Neural cell (in vitro differentiated cells): ENCODE measurements at regions not wholly inside any gene's neighbourhood (a gene's known extent, or its start where the extent isn't known, plus 50 kb on each side); places are given as distances from the start of the nearest gene placed in this dataset.

Source experiments
- H2AFZ ChIP-seq: fragments of 200-600, 300-800 bp; sonication (generic), shearing (Covaris generic); 2 replicates; pipeline ENCODE4 v1.6.0; 2014; ENCODE audit warnings: low read depth, mild to moderate bottlenecking, antibody characterized with exemption, low read length, moderate library complexity
- H3F3A ChIP-seq: fragments of 200-600 bp; shearing (Covaris generic); 2 replicates; pipeline ENCODE4 v1.6.1; 2016; ENCODE audit warnings: mild to moderate bottlenecking, moderate library complexity, mixed read lengths, antibody characterized with exemption, low read length; ENCODE audit not compliant: insufficient read depth, poor library complexity, severe bottlenecking
- H3K27ac ChIP-seq: fragments of 200-600, 300-800 bp; sonication (generic), shearing (Covaris generic); 2 replicates; pipeline ENCODE4 v1.5.1; 2014; ENCODE audit warnings: mild to moderate bottlenecking, low read length, moderate library complexity
- H3K27me3 ChIP-seq: fragments of 300-800, 200-600 bp; sonication (generic), shearing (Covaris generic); 2 replicates; pipeline ENCODE4 v1.6.0; 2014; ENCODE audit warnings: mild to moderate bottlenecking, low read depth, low read length, moderate library complexity; ENCODE audit not compliant: insufficient read depth
- H3K36me3 ChIP-seq: fragments of 300-800, 200-600 bp; sonication (generic), shearing (Covaris generic); 2 replicates; pipeline ENCODE4 v1.5.1; 2014; ENCODE audit warnings: mild to moderate bottlenecking, antibody characterized with exemption, low read length, moderate library complexity; ENCODE audit not compliant: insufficient read depth
- H3K4me2 ChIP-seq: fragments of 300-800, 200-600 bp; sonication (generic), shearing (Covaris generic); 2 replicates; pipeline ENCODE4 v1.6.0; 2014; ENCODE audit warnings: mild to moderate bottlenecking, low read length
- H3K4me3 ChIP-seq: fragments of 300-800, 200-600 bp; sonication (generic), shearing (Covaris generic); 2 replicates; pipeline ENCODE4 v1.5.1; 2014; ENCODE audit warnings: mild to moderate bottlenecking, low read length, moderate library complexity
- H3K79me2 ChIP-seq: fragments of 200-600 bp; shearing (Covaris generic); replicated peaks from 2 replicates; pipeline ENCODE4 v1.6.0; 2014; ENCODE audit warnings: mild to moderate bottlenecking, low read length, moderate library complexity; ENCODE audit not compliant: insufficient read depth
- H3K9ac ChIP-seq: fragments of 300-800, 200-600 bp; sonication (generic), shearing (Covaris generic); 2 replicates; pipeline ENCODE4 v1.6.1; 2016; ENCODE audit warnings: mild to moderate bottlenecking, low read length, mixed read lengths
- H3K9me2 ChIP-seq: fragments of 200-600 bp; shearing (Covaris generic); 2 replicates; pipeline ENCODE4 v1.6.1; 2016; ENCODE audit warnings: mild to moderate bottlenecking, low read length, mixed read lengths; ENCODE audit not compliant: insufficient read depth
- H3K9me3 ChIP-seq: fragments of 200-600, 300-800 bp; sonication (generic), shearing (Covaris generic); 2 replicates; pipeline ENCODE4 v1.6.1; 2016; ENCODE audit warnings: mild to moderate bottlenecking, mixed run types, low read length, moderate library complexity, mixed read lengths
- H4K20me1 ChIP-seq: fragments of 200-600 bp; shearing (Covaris generic); 2 replicates; pipeline ENCODE4 v1.6.1; 2016; ENCODE audit warnings: mild to moderate bottlenecking, mixed run types; ENCODE audit not compliant: insufficient read depth
- CTCF ChIP-seq: fragments of 450-650 bp; IDR thresholded peaks from 2 replicates; pipeline ENCODE4 v1.5.1; 2014; ENCODE audit warnings: antibody characterized with exemption, mild to moderate bottlenecking, moderate library complexity; ENCODE audit not compliant: poor library complexity, severe bottlenecking
- EP300 ChIP-seq: fragments of 450-650 bp; conservative IDR thresholded peaks from 2 replicates; pipeline ENCODE4 v1.6.1; 2014; ENCODE audit warnings: antibody characterized with exemption, mild to moderate bottlenecking, moderate library complexity; ENCODE audit not compliant: poor library complexity, severe bottlenecking
- EZH2 ChIP-seq: fragments of 200-600, 300-800 bp; shearing (Covaris generic), sonication (generic); IDR thresholded peaks from 2 replicates; pipeline ENCODE4 v1.6.1; 2014; ENCODE audit warnings: antibody characterized with exemption, low read length, borderline replicate concordance, mild to moderate bottlenecking; ENCODE audit not compliant: insufficient read depth, poor library complexity, severe bottlenecking
- MXI1 ChIP-seq: fragments of 450-650 bp; conservative IDR thresholded peaks from 2 replicates; pipeline ENCODE4 v1.6.1; 2014; ENCODE audit warnings: antibody characterized with exemption, mild to moderate bottlenecking; ENCODE audit not compliant: poor library complexity, severe bottlenecking
- POLR2AphosphoS5 ChIP-seq: IDR thresholded peaks from 2 replicates; pipeline ENCODE4 v1.6.1; 2012
- RAD21 ChIP-seq: fragments of 450-650 bp; conservative IDR thresholded peaks from 2 replicates; pipeline ENCODE4 v1.6.1; 2014; ENCODE audit warnings: antibody characterized with exemption, mild to moderate bottlenecking, moderate library complexity
- REST ChIP-seq: IDR thresholded peaks from 2 replicates; pipeline ENCODE4 v1.6.1; 2012; ENCODE audit warnings: borderline replicate concordance
- SMC3 ChIP-seq: fragments of 450-650 bp; conservative IDR thresholded peaks from 2 replicates; pipeline ENCODE4 v1.6.1; 2014; ENCODE audit warnings: antibody characterized with exemption, mild to moderate bottlenecking, moderate library complexity; ENCODE audit not compliant: poor library complexity
- TAF1 ChIP-seq: IDR thresholded peaks from 2 replicates; pipeline ENCODE4 v1.6.1; 2012; ENCODE audit warnings: low read depth

- no peaks in the 10 kb centered on the region for H3K9me3 ChIP-seq
- H3K9ac ChIP-seq, result no peak overlapping the region
- H3K27ac ChIP-seq, result no peak overlapping the region
- H3K36me3 ChIP-seq, result no peaks in the 10 kb centered on the region
- no peaks in the 10 kb centered on the region for H3K79me2 ChIP-seq
- H3F3A ChIP-seq, result no peaks in the 10 kb centered on the region
- H3K9me2 ChIP-seq, result no peaks in the 10 kb centered on the region
- H4K20me1 ChIP-seq, result no peaks in the 10 kb centered on the region
- H3K4me2 ChIP-seq, result no peak overlapping the region
- no peak for TF ChIP-seq CTCF
- no peak for TF ChIP-seq MXI1
- TF ChIP-seq POLR2AphosphoS5, result no peak
- no peaks in the 10 kb centered on the region for H3K27me3 ChIP-seq
- no peak overlapping the region for H3K4me3 ChIP-seq
- no peak overlapping the region for H2AFZ ChIP-seq
These were observed 79.1 kb downstream of the CDC7 start for GRCh38 chr1:91579658-91580228.

- no peak for TF ChIP-seq SMC3
- TF ChIP-seq RAD21, result no peak
- no peak for TF ChIP-seq TAF1
- no peak for TF ChIP-seq EZH2
- TF ChIP-seq MXI1, result no peak
- TF ChIP-seq REST, result no peak
- no peak for TF ChIP-seq CTCF
- no peak for TF ChIP-seq EP300
- TF ChIP-seq POLR2AphosphoS5, result no peak
- no peak overlapping the region for H2AFZ ChIP-seq
- no peaks in the 10 kb centered on the region for H3F3A ChIP-seq
- H3K4me3 ChIP-seq, result no peak overlapping the region
- no peak overlapping the region for H3K4me2 ChIP-seq
- H3K27me3 ChIP-seq, result no peaks in the 10 kb centered on the region
- H4K20me1 ChIP-seq, result no peaks in the 10 kb centered on the region
- no peaks in the 10 kb centered on the region for H3K9me3 ChIP-seq
- H3K36me3 ChIP-seq, result no peaks in the 10 kb centered on the region
- no peaks in the 10 kb centered on the region for H3K9me2 ChIP-seq
- no peak overlapping the region for H3K27ac ChIP-seq
- H3K79me2 ChIP-seq, result no peaks in the 10 kb centered on the region
- H3K9ac ChIP-seq, result no peak overlapping the region
These were observed 81.8 kb downstream of the CDC7 start for GRCh38 chr1:91582431-91582921.
